ENCODE measurements at regions not wholly inside any gene's neighbourhood (a gene's known extent, or its start where the extent isn't known, plus 50 kb on each side); places are given as distances from the start of the nearest gene placed in this dataset.

DNA sequence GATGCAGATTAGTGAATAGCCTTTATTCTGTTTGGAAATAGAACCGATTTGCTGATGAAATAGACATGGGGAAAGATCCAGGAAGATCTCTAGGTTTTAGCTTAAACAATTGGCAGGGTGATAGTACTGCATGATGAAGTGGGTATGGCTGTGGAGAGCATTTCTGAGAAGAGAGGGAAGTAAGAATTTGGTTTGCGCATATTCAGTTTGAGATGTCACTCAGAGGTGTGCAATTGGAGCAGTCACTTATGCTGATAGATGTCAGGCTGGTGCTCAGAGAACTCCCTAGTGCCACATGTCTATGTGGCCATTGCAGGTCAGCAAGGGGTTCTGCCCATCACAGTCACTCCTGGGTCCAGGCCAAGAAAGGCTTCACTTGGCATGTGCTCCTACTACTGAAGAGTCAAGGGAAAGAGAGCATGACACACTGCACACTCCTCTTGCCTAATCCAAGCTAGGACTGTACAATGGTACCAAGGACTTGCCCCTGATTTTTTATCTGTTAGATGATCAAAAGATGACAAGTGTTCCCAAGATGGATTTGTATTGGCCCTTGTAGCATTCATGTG lies 57.2 kb upstream of the ST8SIA2 start:
- DNase-seq (ENCODE audit: low read depth, low spot score) = no peak
- H3K4me3 ChIP-seq (ENCODE audit: low read length) = no peak overlapping the region

GRCh38 chr15:92339361-92339760 lies 54.3 kb upstream of the ST8SIA2 start:
- DNase-seq (ENCODE audit: low read depth, low spot score) = no peak
- no peak overlapping the region for H3K4me3 ChIP-seq (ENCODE audit: low read length)
